ENCODE measurements at regions not wholly inside any gene's neighbourhood (a gene's known extent, or its start where the extent isn't known, plus 50 kb on each side); places are given as distances from the start of the nearest gene placed in this dataset.

- Histone ChIP-seq H3K27ac (no peak overlapping the region), H3K9me3 (no peaks in the 10 kb centered on the region), H3K4me3 (no peak overlapping the region), H3K4me1 (peaks cover 30 to 49% of the 10 kb centered on the region in 2 donors), H3K36me3 (no peaks in the 10 kb centered on the region), H3K27me3 (no peaks in the 10 kb centered on the region)
- DNase-seq (ENCODE audit: low spot score in 2 of 2): no peak
- TF ChIP-seq, protein P1, sequence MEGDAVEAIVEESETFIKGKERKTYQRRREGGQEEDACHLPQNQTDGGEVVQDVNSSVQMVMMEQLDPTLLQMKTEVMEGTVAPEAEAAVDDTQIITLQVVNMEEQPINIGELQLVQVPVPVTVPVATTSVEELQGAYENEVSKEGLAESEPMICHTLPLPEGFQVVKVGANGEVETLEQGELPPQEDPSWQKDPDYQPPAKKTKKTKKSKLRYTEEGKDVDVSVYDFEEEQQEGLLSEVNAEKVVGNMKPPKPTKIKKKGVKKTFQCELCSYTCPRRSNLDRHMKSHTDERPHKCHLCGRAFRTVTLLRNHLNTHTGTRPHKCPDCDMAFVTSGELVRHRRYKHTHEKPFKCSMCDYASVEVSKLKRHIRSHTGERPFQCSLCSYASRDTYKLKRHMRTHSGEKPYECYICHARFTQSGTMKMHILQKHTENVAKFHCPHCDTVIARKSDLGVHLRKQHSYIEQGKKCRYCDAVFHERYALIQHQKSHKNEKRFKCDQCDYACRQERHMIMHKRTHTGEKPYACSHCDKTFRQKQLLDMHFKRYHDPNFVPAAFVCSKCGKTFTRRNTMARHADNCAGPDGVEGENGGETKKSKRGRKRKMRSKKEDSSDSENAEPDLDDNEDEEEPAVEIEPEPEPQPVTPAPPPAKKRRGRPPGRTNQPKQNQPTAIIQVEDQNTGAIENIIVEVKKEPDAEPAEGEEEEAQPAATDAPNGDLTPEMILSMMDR (IDR thresholded peaks at IDR 0.05): no peak
- intact Hi-C loops (cut with DNase I): loop anchor here (5.0 kb wide), 1 partner anchor 33 kb away; no protein-coding TSS in a partner anchor
These were observed 129.7 kb downstream of the SNX5 start for GRCh38 chr20:17838921-17839320.

GRCh38 chr20:17837179-17837578 lies 131.4 kb downstream of the SNX5 start:
- H3K4me3 ChIP-seq: no peak overlapping the region
- H3K27ac ChIP-seq: peak overlapping the region; percentile 88 to 90
- no peaks in the 10 kb centered on the region for H3K36me3 ChIP-seq
- TF ChIP-seq, protein P1 (IDR thresholded peaks at IDR 0.05): no peak
- no peak for DNase-seq (ENCODE audit: low spot score in 2 of 2)
- H3K27me3 ChIP-seq: no peaks in the 10 kb centered on the region
- peaks cover 19 to 35% of the 10 kb centered on the region in 2 donors for H3K4me1 ChIP-seq
- intact Hi-C loops (cut with DNase I): loop anchor here (5.0 kb wide), 1 partner anchor 35 kb away; no protein-coding TSS in a partner anchor
- H3K9me3 ChIP-seq: no peaks in the 10 kb centered on the region

GRCh38 chr20:17836303-17836861 lies 132.2 kb downstream of the SNX5 start:
- Histone ChIP-seq H3K27ac (peak overlapping the region; percentile 88 to 90), H3K27me3 (no peaks in the 10 kb centered on the region), H3K4me1 (peaks cover 15 to 29% of the 10 kb centered on the region in 2 donors), H3K9me3 (no peaks in the 10 kb centered on the region), H3K4me3 (peak overlapping the region in 1 of 2 donors; percentile 45), H3K36me3 (no peaks in the 10 kb centered on the region)
- TF ChIP-seq, protein P1 (IDR thresholded peaks at IDR 0.05): no peak
- intact Hi-C loops (cut with DNase I): loop anchor here (1.0 to 5.0 kb wide), 2 partner anchors 14 to 36 kb away; no protein-coding TSS in a partner anchor
- peak in 1 of 2 donors; percentile 86 for DNase-seq (ENCODE audit: low spot score in 2 of 2)

GRCh38 chr20:17835934-17836300 lies 132.7 kb downstream of the SNX5 start:
- intact Hi-C loops (cut with DNase I): loop anchor here (1.0 to 5.0 kb wide), 3 partner anchors 14 to 39 kb away; no protein-coding TSS in a partner anchor
- Histone ChIP-seq H3K36me3 (no peaks in the 10 kb centered on the region), H3K9me3 (no peaks in the 10 kb centered on the region), H3K27me3 (no peaks in the 10 kb centered on the region), H3K4me1 (peaks cover 15 to 25% of the 10 kb centered on the region in 2 donors), H3K4me3 (peak overlapping the region in 1 of 2 donors; percentile 45), H3K27ac (peak overlapping the region; percentile 88 to 90)
- TF ChIP-seq, protein P1 (IDR thresholded peaks at IDR 0.05): no peak
- no peak for DNase-seq (ENCODE audit: low spot score in 2 of 2)

- Histone ChIP-seq H3K36me3 (no peaks in the 10 kb centered on the region), H3K9me3 (no peaks in the 10 kb centered on the region), H3K27ac (peak overlapping the region; percentile 88 to 90), H3K4me3 (no peak overlapping the region), H3K27me3 (no peaks in the 10 kb centered on the region), H3K4me1 (peaks cover 15 to 25% of the 10 kb centered on the region in 2 donors)
- TF ChIP-seq, protein P1 (IDR thresholded peaks at IDR 0.05): no peak
- intact Hi-C loops (cut with DNase I): loop anchor here (2.0 to 5.0 kb wide), 2 partner anchors 37 to 39 kb away; no protein-coding TSS in a partner anchor
- DNase-seq (ENCODE audit: low spot score in 2 of 2): peak in 1 of 2 donors; percentile 92
These were observed 133.2 kb downstream of the SNX5 start for GRCh38 chr20:17835240-17835933.

Measured in ascending aorta (tissue), 2 donors.